ENCODE measurements at regions not wholly inside any gene's neighbourhood (a gene's known extent, or its start where the extent isn't known, plus 50 kb on each side); places are given as distances from the start of the nearest gene placed in this dataset.
"Not testable (repeated sequence)": the region's sequence is repeated elsewhere in the genome, so short reads cannot be mapped to it uniquely, and the experiment has no call there.

DNA sequence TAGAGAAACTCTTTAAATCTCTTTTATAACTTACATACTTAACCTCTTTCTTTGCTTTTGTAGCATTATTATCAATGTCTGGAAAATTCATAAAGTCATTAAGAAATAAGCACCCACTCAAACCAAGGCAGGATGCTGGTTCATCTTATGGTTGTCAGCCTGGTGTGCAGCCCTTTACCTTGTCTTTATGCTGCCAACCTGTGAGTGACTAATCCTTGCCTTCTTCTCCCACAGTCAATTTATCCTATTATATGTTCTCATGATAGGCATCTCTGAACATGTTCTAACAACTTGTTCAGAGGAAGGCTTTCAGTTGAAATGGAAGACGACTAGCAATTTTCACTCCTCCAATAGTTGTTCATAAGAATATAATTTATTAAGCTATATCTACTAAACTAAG is 186.9 kb upstream of the CAND1 start:
- Histone ChIP-seq H3K4me3 (ENCODE audit: low read length) (no peak overlapping the region), H3K27ac (ENCODE audit: low read length) (no peak overlapping the region), H3K9me3 (ENCODE audit: control insufficient read depth, insufficient read depth, low read length) (no peaks in the 10 kb centered on the region), H3K36me3 (ENCODE audit: control insufficient read depth, insufficient read depth, low read length) (no peaks in the 10 kb centered on the region), H3K27me3 (ENCODE audit: control insufficient read depth, insufficient read depth, low read length) (no peaks in the 10 kb centered on the region), H3K4me1 (ENCODE audit: control insufficient read depth, insufficient read depth, low read length) (no peaks in the 10 kb centered on the region)
- WGBS (ENCODE audit: insufficient coverage, insufficient read length), result no CpG with 5 or more reads among the region's 1 CpG
- no peak for DNase-seq (ENCODE audit: low read depth, low spot score)

DNA sequence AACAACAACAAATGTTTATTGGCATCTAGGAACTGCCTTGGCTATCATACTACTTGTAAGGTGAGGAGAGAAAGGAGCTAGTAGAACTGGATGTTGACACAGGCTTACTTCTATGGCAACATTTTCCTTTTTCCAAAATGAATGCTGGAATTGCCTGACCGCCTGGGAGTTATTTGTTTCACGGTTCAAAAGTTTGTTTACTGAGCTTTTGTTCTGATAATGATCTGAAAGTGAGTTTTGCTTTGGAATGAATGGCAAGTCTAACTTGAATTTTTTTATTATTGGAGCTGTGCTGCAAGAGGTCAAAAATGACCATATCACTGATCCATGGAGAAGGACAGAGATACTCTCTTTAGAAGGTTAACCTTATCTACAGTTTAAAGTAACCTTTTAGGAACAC is 183.5 kb upstream of the CAND1 start:
- Histone ChIP-seq H3K27me3 (ENCODE audit: control insufficient read depth, insufficient read depth, low read length) (no peaks in the 10 kb centered on the region), H3K9me3 (ENCODE audit: control insufficient read depth, insufficient read depth, low read length) (no peaks in the 10 kb centered on the region), H3K36me3 (ENCODE audit: control insufficient read depth, insufficient read depth, low read length) (no peaks in the 10 kb centered on the region), H3K27ac (ENCODE audit: low read length) (no peak overlapping the region), H3K4me1 (ENCODE audit: control insufficient read depth, insufficient read depth, low read length) (0 out of 2 replicates have a peak, but pooled peaks cover 1% of the 10 kb centered on the region), H3K4me3 (ENCODE audit: low read length) (no peak overlapping the region)
- DNase-seq (ENCODE audit: low read depth, low spot score), result no peak
- WGBS (ENCODE audit: insufficient coverage, insufficient read length), result no CpG with 5 or more reads among the region's 2 CpGs

DNA sequence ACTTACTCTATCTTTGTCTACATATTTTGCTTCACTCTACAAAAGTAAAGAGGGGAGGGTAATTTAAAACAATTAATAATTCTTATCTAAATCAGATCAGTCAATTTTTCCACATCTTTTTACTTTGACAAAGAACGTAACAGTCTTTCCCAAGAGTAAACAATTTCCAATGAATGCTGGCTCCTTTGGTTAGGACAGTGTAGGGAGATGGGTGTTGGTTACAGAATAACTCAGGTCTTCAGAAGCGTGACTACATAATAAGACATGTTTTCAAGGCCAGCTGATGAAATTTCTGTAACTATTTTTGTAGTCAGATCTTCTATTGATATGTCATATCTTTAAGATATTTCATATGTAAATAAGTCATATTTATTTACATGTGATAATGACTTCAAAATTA is 183.0 kb upstream of the CAND1 start:
- H3K4me3 ChIP-seq (ENCODE audit: low read length), result no peak overlapping the region
- no peaks in the 10 kb centered on the region for H3K27me3 ChIP-seq (ENCODE audit: control insufficient read depth, insufficient read depth, low read length)
- no CpG with 5 or more reads among the region's 2 CpGs for WGBS (ENCODE audit: insufficient coverage, insufficient read length)
- no peak overlapping the region for H3K27ac ChIP-seq (ENCODE audit: low read length)
- H3K9me3 ChIP-seq (ENCODE audit: control insufficient read depth, insufficient read depth, low read length), result no peaks in the 10 kb centered on the region
- 0 out of 2 replicates have a peak, but pooled peaks cover 1% of the 10 kb centered on the region for H3K4me1 ChIP-seq (ENCODE audit: control insufficient read depth, insufficient read depth, low read length)
- DNase-seq (ENCODE audit: low read depth, low spot score), result no peak
- H3K36me3 ChIP-seq (ENCODE audit: control insufficient read depth, insufficient read depth, low read length), result no peaks in the 10 kb centered on the region

DNA sequence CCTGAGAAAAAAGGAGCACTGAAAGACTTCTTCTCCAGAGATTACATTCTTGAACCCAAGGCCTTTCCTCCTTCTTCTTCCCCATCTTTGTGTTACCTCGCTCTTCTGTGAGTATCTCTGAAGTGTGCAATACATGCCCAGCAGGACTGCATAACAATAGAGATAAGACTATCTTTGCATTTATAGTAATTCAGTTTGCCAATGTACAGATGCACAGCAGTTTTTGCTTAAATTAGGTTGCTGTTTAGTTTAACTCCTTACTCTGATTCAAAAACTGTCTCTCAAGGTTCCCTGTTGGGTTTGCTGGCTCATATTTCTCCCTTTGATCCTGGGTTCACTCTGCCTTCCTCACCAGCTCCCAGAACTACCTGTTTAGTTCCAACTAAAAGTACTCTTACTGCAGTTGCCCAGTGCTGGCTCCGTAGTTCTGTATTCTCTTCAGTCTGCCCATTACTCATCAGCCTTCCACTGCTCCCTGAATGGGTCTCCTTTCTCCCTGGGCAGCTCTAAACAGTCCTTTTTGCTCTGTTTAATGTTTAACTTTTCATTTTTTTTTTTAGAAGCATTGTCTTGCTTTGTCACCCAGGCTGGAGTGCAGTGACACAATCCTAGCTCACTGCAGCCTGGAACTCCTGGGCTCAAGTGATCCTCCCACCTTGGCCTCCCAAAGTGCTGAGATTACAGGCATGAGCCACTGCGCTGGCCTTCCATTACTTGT is 180.6 kb upstream of the CAND1 start:
- no peak for DNase-seq (ENCODE audit: low read depth, low spot score)
- H3K4me1 ChIP-seq (ENCODE audit: control insufficient read depth, insufficient read depth, low read length), result 0 out of 2 replicates have a peak, but pooled peaks cover 1% of the 10 kb centered on the region
- no peaks in the 10 kb centered on the region for H3K9me3 ChIP-seq (ENCODE audit: control insufficient read depth, insufficient read depth, low read length)
- WGBS (ENCODE audit: insufficient coverage, insufficient read length), result no CpG with 5 or more reads among the region's 3 CpGs
- H3K36me3 ChIP-seq (ENCODE audit: control insufficient read depth, insufficient read depth, low read length), result no peaks in the 10 kb centered on the region
- H3K27me3 ChIP-seq (ENCODE audit: control insufficient read depth, insufficient read depth, low read length), result no peaks in the 10 kb centered on the region
- no peak overlapping the region for H3K4me3 ChIP-seq (ENCODE audit: low read length)
- no peak overlapping the region for H3K27ac ChIP-seq (ENCODE audit: low read length)

GRCh38 chr12:67091204-67091603 is 178.0 kb upstream of the CAND1 start:
- no peak for DNase-seq (ENCODE audit: low read depth, low spot score)
- Histone ChIP-seq H3K9me3 (ENCODE audit: control insufficient read depth, insufficient read depth, low read length) (no peaks in the 10 kb centered on the region), H3K27me3 (ENCODE audit: control insufficient read depth, insufficient read depth, low read length) (no peaks in the 10 kb centered on the region), H3K27ac (ENCODE audit: low read length) (no peak overlapping the region), H3K4me1 (ENCODE audit: control insufficient read depth, insufficient read depth, low read length) (0 out of 2 replicates have a peak, but pooled peaks cover 1% of the 10 kb centered on the region), H3K4me3 (ENCODE audit: low read length) (no peak overlapping the region), H3K36me3 (ENCODE audit: control insufficient read depth, insufficient read depth, low read length) (no peaks in the 10 kb centered on the region)
- no CpG with 5 or more reads among the region's 3 CpGs for WGBS (ENCODE audit: insufficient coverage, insufficient read length)

DNA sequence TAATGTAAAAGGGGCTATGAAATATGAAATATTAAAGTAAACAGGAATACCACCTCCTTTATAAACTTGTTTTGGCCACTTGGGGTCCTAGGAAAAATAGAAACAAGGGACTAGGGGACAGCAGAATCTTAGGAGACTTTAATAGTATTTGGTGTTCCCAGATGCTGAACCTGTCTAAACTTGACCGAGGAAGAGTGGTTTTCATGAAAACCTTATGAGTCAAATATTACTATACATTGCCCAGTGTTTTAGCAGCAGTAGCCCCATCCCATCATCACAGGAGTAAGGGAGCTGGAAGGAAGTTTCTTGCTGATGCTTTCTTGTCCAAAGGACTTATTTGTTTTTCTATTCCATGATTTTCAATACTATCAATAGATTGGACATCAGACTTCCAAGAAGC is 177.5 kb upstream of the CAND1 start:
- Histone ChIP-seq H3K9me3 (ENCODE audit: control insufficient read depth, insufficient read depth, low read length) (no peaks in the 10 kb centered on the region), H3K4me3 (ENCODE audit: low read length) (no peak overlapping the region), H3K4me1 (ENCODE audit: control insufficient read depth, insufficient read depth, low read length) (0 out of 2 replicates have a peak, but pooled peaks cover 1% of the 10 kb centered on the region), H3K27ac (ENCODE audit: low read length) (no peak overlapping the region), H3K27me3 (ENCODE audit: control insufficient read depth, insufficient read depth, low read length) (no peaks in the 10 kb centered on the region), H3K36me3 (ENCODE audit: control insufficient read depth, insufficient read depth, low read length) (no peaks in the 10 kb centered on the region)
- WGBS (ENCODE audit: insufficient coverage, insufficient read length), result no CpG with 5 or more reads among the region's 1 CpG
- no peak for DNase-seq (ENCODE audit: low read depth, low spot score)

DNA sequence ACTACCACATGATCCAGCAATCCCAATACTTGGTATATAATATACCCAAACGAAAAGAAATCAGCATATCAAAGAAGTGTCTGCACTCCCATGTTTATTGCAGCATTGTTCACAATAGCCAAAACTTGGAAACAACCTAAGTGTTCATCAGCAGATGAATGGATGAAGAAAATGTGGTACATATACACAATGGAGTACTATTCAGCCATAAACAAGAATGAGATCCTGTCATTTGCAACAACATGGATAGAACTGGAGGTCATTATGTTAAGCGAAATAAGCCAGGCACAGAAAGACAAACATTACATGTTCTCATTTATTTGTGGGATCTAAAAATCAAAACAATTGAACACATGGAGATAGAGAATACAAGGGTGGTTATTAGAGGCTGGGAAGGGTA is 176.2 kb upstream of the CAND1 start:
- H3K27me3 ChIP-seq (ENCODE audit: control insufficient read depth, insufficient read depth, low read length), result not testable (repeated sequence)
- no CpG with 5 or more reads among the region's 2 CpGs for WGBS (ENCODE audit: insufficient coverage, insufficient read length)

GRCh38 chr12:67096533-67097318 is 172.4 kb upstream of the CAND1 start:
- Histone ChIP-seq H3K27me3 (ENCODE audit: control insufficient read depth, insufficient read depth, low read length) (no peaks in the 10 kb centered on the region), H3K4me1 (ENCODE audit: control insufficient read depth, insufficient read depth, low read length) (no peaks in the 10 kb centered on the region), H3K9me3 (ENCODE audit: control insufficient read depth, insufficient read depth, low read length) (no peaks in the 10 kb centered on the region), H3K4me3 (ENCODE audit: low read length) (no peak overlapping the region), H3K27ac (ENCODE audit: low read length) (no peak overlapping the region), H3K36me3 (ENCODE audit: control insufficient read depth, insufficient read depth, low read length) (no peaks in the 10 kb centered on the region)
- no CpG with 5 or more reads among the region's 2 CpGs for WGBS (ENCODE audit: insufficient coverage, insufficient read length)
- DNase-seq (ENCODE audit: low read depth, low spot score), result no peak

More for the DNA sequence above, 176.2 kb upstream of the CAND1 start:
- H3K9me3 ChIP-seq (ENCODE audit: control insufficient read depth, insufficient read depth, low read length); H3K27ac ChIP-seq (ENCODE audit: low read length); H3K4me3 ChIP-seq (ENCODE audit: low read length); H3K36me3 ChIP-seq (ENCODE audit: control insufficient read depth, insufficient read depth, low read length); DNase-seq (ENCODE audit: low read depth, low spot score); H3K4me1 ChIP-seq (ENCODE audit: control insufficient read depth, insufficient read depth, low read length): not testable (repeated sequence)

DNA sequence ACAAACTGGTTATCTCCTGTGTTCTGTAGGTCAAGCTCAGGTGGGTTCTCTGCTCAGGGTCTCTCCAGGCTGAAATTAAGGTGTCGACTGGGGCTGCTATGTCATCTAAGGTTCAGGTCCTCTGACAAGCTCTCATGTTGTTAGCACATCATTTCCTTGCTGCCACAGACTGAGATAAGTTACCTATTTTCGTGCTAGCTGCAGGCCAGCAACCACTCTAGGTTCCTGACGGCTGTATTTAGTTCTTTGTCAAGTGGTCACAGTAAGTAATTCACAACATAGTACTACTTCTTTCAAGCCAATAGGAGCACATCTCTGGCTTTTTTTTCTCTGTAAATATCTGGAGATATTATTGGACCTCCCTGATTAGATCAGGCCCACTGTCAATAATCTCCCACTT is 169.3 kb upstream of the CAND1 start:
- DNase-seq (ENCODE audit: low read depth, low spot score), result no peak
- Histone ChIP-seq H3K27ac (ENCODE audit: low read length) (no peak overlapping the region), H3K27me3 (ENCODE audit: control insufficient read depth, insufficient read depth, low read length) (no peaks in the 10 kb centered on the region), H3K36me3 (ENCODE audit: control insufficient read depth, insufficient read depth, low read length) (no peaks in the 10 kb centered on the region), H3K4me1 (ENCODE audit: control insufficient read depth, insufficient read depth, low read length) (0 out of 2 replicates have a peak, but pooled peaks cover 1% of the 10 kb centered on the region), H3K9me3 (ENCODE audit: control insufficient read depth, insufficient read depth, low read length) (no peaks in the 10 kb centered on the region), H3K4me3 (ENCODE audit: low read length) (no peak overlapping the region)
- WGBS (ENCODE audit: insufficient coverage, insufficient read length), result no CpG with 5 or more reads among the region's 3 CpGs

DNA sequence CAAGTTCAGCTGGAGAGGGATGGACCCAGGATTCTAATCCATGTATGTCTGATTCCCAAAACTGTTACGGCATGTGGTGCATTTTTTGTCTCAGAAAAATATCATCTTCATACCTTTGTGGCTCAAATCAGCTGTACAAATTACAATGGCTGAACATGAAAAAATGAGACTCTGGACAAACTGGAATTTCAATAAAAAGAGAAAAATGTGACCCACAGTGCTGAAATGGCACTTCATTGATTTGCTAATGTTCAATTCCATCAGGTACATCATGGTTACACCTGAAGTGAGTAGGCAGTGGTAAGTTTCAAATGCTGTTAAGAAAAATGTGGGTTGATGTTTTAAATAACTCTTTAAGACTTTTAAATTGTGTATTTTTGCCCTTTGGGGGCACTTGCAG is 165.6 kb upstream of the CAND1 start:
- H3K4me3 ChIP-seq (ENCODE audit: low read length), result no peak overlapping the region
- WGBS (ENCODE audit: insufficient coverage, insufficient read length), result no CpG with 5 or more reads among the region's 1 CpG
- no peak overlapping the region for H3K27ac ChIP-seq (ENCODE audit: low read length)
- no peaks in the 10 kb centered on the region for H3K9me3 ChIP-seq (ENCODE audit: control insufficient read depth, insufficient read depth, low read length)
- no peak for DNase-seq (ENCODE audit: low read depth, low spot score)
- H3K27me3 ChIP-seq (ENCODE audit: control insufficient read depth, insufficient read depth, low read length), result no peaks in the 10 kb centered on the region
- H3K4me1 ChIP-seq (ENCODE audit: control insufficient read depth, insufficient read depth, low read length), result 0 out of 2 replicates have a peak, but pooled peaks cover 1% of the 10 kb centered on the region
- no peaks in the 10 kb centered on the region for H3K36me3 ChIP-seq (ENCODE audit: control insufficient read depth, insufficient read depth, low read length)
